ENCODE measurements at regions not wholly inside any gene's neighbourhood (a gene's known extent, or its start where the extent isn't known, plus 50 kb on each side); places are given as distances from the start of the nearest gene placed in this dataset.

DNA sequence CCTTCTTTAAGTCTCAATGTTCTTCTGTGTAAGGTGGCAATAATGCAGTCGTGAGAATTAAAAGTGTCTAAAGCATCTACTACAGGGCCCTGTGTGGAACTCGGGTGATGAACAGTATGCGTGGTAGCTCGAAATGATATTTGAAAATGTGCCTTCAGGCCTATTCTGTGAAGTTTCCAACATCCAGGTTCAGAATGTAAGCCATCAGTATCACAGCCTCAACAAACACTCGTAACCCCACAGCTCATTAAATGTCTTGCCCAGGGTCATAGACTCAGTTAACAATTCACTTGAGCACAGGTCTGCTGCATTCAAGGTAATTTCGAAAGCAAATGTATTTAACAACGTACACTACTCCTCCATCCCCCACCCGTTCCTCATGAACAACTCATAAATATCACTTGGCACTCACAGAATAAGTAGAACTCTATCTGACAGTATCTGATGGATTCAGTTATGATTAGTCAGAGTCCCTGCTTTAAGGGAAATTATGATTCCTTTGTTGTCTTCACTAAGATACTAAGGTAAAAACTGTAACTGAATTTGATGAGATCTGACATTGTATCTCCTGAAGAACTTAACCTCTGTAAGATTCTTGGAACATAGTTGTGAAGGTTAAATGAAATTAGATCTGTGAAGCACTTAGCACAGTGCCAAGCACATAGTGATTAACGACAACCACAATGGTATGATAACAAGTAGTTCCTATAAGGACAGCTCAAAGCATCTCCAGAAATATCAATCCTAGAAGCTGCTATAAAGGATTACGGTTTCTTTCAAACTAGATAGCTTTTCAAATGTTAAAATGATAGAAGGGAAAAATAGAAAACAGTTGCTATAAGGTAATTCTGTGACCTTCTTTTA is 642.3 kb downstream of the TBL1XR1 start:
- H3K36me3 ChIP-seq (ENCODE audit: control insufficient read depth, insufficient read depth, low read length) = no peaks in the 10 kb centered on the region
- H3K4me1 ChIP-seq (ENCODE audit: control insufficient read depth, insufficient read depth, low read length) = no peaks in the 10 kb centered on the region
- no peak overlapping the region for H3K27ac ChIP-seq (ENCODE audit: insufficient read depth, low read depth, low read length, poor library complexity, severe bottlenecking)
- WGBS, 2 experiments = 93 to 94% methylated on average over 10 of the region's 10 CpGs
- no peaks in the 10 kb centered on the region for H3K27me3 ChIP-seq (ENCODE audit: control insufficient read depth, insufficient read depth, low read length, poor library complexity, severe bottlenecking)
- no peak overlapping the region for H3K4me3 ChIP-seq (ENCODE audit: insufficient read depth, low read depth, low read length)
- no peaks in the 10 kb centered on the region for H3K9me3 ChIP-seq (ENCODE audit: control insufficient read depth, low read length)

DNA sequence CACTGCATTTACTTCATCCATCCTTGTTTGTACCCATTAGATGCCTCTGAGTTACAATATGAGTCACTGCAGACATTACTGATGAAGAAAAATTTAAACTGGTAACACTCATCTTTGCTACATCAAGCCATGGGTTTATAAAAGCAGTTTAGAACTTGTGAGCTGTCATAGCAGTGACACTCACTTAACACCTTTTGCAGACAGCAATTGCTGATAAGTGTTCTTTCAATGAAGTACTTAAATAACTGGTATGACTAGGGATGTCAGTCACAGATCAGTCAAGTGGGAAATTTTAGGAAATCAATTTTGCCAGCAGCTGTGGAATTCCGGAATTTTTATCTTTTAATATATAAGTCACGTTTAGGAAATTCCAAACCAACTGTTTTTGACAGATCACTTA is 643.0 kb downstream of the TBL1XR1 start:
- Histone ChIP-seq H3K4me1 (ENCODE audit: control insufficient read depth, insufficient read depth, low read length) (no peaks in the 10 kb centered on the region), H3K4me3 (ENCODE audit: insufficient read depth, low read depth, low read length) (no peak overlapping the region), H3K36me3 (ENCODE audit: control insufficient read depth, insufficient read depth, low read length) (no peaks in the 10 kb centered on the region), H3K9me3 (ENCODE audit: control insufficient read depth, low read length) (no peaks in the 10 kb centered on the region), H3K27ac (ENCODE audit: insufficient read depth, low read depth, low read length, poor library complexity, severe bottlenecking) (no peak overlapping the region), H3K27me3 (ENCODE audit: control insufficient read depth, insufficient read depth, low read length, poor library complexity, severe bottlenecking) (no peaks in the 10 kb centered on the region)
- 95 to 100% methylated on average over 1 to 2 of the region's 2 CpGs for WGBS, 2 experiments

DNA sequence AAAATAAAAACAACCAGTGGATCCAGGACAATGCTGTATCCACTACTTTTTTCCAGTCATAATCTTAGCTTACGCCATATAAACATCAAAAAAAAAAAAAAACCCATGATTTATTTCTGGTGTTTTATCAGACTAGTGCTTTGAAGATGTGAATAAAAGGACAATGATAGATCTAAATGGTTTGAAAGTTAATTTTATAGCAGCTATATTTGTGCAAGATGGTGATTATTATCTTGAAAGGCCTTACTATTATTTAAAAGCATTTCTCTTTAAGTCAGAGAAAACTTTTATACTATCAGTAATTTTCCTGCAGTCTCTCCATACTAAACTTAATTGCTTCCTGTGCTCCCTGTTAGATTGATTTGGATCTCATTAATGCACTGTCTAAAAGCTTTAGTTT is 670.3 kb downstream of the TBL1XR1 start:
- no peaks in the 10 kb centered on the region for H3K36me3 ChIP-seq (ENCODE audit: control insufficient read depth, insufficient read depth, low read length)
- WGBS, 2 experiments = 85 to 100% methylated on average over 1 of the region's 1 CpG
- no peak overlapping the region for H3K4me3 ChIP-seq (ENCODE audit: insufficient read depth, low read depth, low read length)
- H3K27me3 ChIP-seq (ENCODE audit: control insufficient read depth, insufficient read depth, low read length, poor library complexity, severe bottlenecking) = no peaks in the 10 kb centered on the region
- H3K9me3 ChIP-seq (ENCODE audit: control insufficient read depth, low read length) = no peaks in the 10 kb centered on the region
- no peaks in the 10 kb centered on the region for H3K4me1 ChIP-seq (ENCODE audit: control insufficient read depth, insufficient read depth, low read length)
- no peak overlapping the region for H3K27ac ChIP-seq (ENCODE audit: insufficient read depth, low read depth, low read length, poor library complexity, severe bottlenecking)

DNA sequence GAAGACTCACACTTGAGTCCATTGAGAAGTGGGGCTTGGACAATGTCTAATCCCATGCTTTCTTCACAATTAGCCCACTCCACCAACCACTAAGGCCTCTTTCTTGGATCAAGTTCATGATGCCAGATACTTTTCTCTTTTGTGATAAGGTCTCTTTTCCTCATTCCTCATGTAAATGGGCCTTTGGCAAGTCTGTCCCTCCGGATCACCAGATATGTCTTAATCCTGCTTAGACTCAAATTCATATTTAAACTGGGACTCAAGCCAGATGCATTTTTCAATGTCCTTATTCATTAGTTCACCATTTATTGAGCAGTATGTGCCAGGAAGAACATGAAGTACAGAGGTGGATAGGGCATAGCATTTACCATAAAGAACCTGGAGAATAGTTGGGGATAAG is 671.1 kb downstream of the TBL1XR1 start:
- Histone ChIP-seq H3K27me3 (ENCODE audit: control insufficient read depth, insufficient read depth, low read length, poor library complexity, severe bottlenecking) (no peaks in the 10 kb centered on the region), H3K9me3 (ENCODE audit: control insufficient read depth, low read length) (no peaks in the 10 kb centered on the region), H3K27ac (ENCODE audit: insufficient read depth, low read depth, low read length, poor library complexity, severe bottlenecking) (no peak overlapping the region), H3K36me3 (ENCODE audit: control insufficient read depth, insufficient read depth, low read length) (no peaks in the 10 kb centered on the region), H3K4me3 (ENCODE audit: insufficient read depth, low read depth, low read length) (no peak overlapping the region), H3K4me1 (ENCODE audit: control insufficient read depth, insufficient read depth, low read length) (no peaks in the 10 kb centered on the region)
- WGBS, 2 experiments = 95 to 97% methylated on average over 1 of the region's 1 CpG

DNA sequence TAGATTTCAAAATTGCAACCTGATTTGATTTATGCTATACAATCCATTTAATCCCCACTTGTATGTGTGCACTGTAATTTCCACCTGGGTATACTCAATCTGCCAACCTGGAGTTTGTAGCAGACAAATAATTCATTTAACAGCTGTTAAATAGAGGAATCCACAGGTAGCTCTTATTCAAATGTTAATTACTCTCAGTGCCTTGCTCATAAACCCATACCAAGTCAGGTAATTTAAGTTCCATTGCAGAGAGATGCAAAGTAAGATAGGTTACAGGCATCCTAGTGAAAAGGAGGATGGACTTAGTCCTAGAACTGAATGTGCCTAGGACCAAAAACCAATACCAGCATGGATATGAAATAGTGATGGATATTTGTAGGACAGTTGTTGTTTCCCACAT is 674.2 kb downstream of the TBL1XR1 start:
- Histone ChIP-seq H3K27me3 (ENCODE audit: control insufficient read depth, insufficient read depth, low read length, poor library complexity, severe bottlenecking) (no peaks in the 10 kb centered on the region), H3K36me3 (ENCODE audit: control insufficient read depth, insufficient read depth, low read length) (no peaks in the 10 kb centered on the region), H3K27ac (ENCODE audit: insufficient read depth, low read depth, low read length, poor library complexity, severe bottlenecking) (no peak overlapping the region), H3K4me1 (ENCODE audit: control insufficient read depth, insufficient read depth, low read length) (no peaks in the 10 kb centered on the region), H3K4me3 (ENCODE audit: insufficient read depth, low read depth, low read length) (no peak overlapping the region), H3K9me3 (ENCODE audit: control insufficient read depth, low read length) (no peaks in the 10 kb centered on the region)

DNA sequence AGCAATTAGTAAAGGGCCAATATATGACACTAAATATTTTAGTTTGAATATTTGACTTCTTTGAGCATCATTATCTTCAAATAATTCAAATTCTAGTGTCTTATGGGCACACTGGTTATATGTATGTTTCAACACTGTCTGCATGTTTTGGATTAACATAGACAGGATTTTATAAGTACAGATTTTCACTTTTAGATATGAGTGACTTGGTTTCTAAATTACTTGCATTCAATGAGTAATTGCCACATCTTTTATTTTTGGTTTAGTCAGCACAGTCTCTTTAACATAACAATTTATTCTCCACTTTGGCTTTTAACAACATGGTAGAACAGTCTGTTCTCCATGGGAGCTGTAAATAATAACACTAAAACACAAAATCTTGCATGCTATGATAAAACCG is 674.8 kb downstream of the TBL1XR1 start:
- 80% methylated on average over 1 of the region's 1 CpG; no CpG with 5 or more reads in 1 of the 2 experiments for WGBS, 2 experiments

DNA sequence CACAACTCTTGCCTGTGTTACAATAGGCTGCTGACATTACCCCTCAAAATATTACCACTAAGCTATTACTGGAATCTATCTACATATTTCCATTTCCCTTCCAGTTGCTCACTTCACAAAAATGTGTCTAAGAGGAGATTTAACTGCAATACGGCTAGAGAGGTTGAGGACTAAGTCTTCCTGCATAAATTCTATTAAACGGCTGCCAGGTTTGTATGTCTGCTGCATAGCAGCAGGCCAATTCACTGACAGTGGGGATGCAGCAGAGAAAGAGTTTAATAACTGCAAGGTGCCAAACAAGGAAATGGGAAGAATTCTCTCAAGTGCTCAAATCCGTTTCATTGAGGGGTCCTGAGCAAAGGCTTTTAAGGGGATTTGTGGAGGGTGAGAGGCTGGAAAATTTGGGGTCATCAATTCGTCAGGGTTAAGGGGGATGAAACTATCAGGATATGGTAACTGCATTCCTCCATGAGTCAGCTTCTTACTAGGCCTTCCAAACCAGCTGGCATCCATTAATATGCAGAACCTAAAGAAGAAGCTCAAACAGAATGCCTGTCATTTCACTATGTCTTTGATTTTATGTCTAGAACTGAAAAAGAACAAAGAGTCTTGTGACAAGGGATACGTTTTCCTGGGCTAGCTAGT is 675.6 kb downstream of the TBL1XR1 start:
- 60 to 65% methylated on average over 5 of the region's 5 CpGs for WGBS, 2 experiments
- H3K9me3 ChIP-seq (ENCODE audit: control insufficient read depth, low read length) = no peaks in the 10 kb centered on the region
- H3K27ac ChIP-seq (ENCODE audit: insufficient read depth, low read depth, low read length, poor library complexity, severe bottlenecking) = no peak overlapping the region
- no peaks in the 10 kb centered on the region for H3K27me3 ChIP-seq (ENCODE audit: control insufficient read depth, insufficient read depth, low read length, poor library complexity, severe bottlenecking)
- no peak overlapping the region for H3K4me3 ChIP-seq (ENCODE audit: insufficient read depth, low read depth, low read length)
- no peaks in the 10 kb centered on the region for H3K36me3 ChIP-seq (ENCODE audit: control insufficient read depth, insufficient read depth, low read length)
- no peaks in the 10 kb centered on the region for H3K4me1 ChIP-seq (ENCODE audit: control insufficient read depth, insufficient read depth, low read length)

More for the DNA sequence above, 674.8 kb downstream of the TBL1XR1 start:
- no peaks in the 10 kb centered on the region for H3K9me3 ChIP-seq (ENCODE audit: control insufficient read depth, low read length)
- no peak overlapping the region for H3K27ac ChIP-seq (ENCODE audit: insufficient read depth, low read depth, low read length, poor library complexity, severe bottlenecking)
- H3K27me3 ChIP-seq (ENCODE audit: control insufficient read depth, insufficient read depth, low read length, poor library complexity, severe bottlenecking) = no peaks in the 10 kb centered on the region
- H3K36me3 ChIP-seq (ENCODE audit: control insufficient read depth, insufficient read depth, low read length) = no peaks in the 10 kb centered on the region
- H3K4me1 ChIP-seq (ENCODE audit: control insufficient read depth, insufficient read depth, low read length) = no peaks in the 10 kb centered on the region
- H3K4me3 ChIP-seq (ENCODE audit: insufficient read depth, low read depth, low read length) = no peak overlapping the region

DNA sequence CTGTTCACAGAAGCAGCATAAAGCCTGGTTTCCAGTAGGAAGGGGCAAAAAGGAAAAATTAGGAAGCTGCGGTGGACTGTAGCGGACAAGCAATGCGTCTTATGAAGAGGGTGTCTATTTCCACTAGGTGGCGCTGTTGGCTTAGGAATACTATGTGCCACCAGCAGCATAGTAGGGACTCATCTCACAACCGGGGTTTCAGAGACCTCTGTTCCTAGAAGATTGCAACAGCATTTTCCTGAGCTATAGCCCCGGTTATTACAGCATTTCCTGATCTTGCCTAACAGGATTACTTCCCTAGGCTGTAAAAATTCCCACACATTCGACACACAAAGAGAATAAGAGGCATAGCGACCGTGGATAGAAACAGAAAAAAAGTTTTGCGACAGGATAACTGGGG is 683.0 kb downstream of the TBL1XR1 start:
- Histone ChIP-seq H3K4me1 (ENCODE audit: control insufficient read depth, insufficient read depth, low read length) (no peaks in the 10 kb centered on the region), H3K27me3 (ENCODE audit: control insufficient read depth, insufficient read depth, low read length, poor library complexity, severe bottlenecking) (no peaks in the 10 kb centered on the region), H3K27ac (ENCODE audit: insufficient read depth, low read depth, low read length, poor library complexity, severe bottlenecking) (no peak overlapping the region), H3K9me3 (ENCODE audit: control insufficient read depth, low read length) (peaks cover 2% of the 10 kb centered on the region), H3K4me3 (ENCODE audit: insufficient read depth, low read depth, low read length) (no peak overlapping the region), H3K36me3 (ENCODE audit: control insufficient read depth, insufficient read depth, low read length) (no peaks in the 10 kb centered on the region)
- 68 to 75% methylated on average over 10 of the region's 10 CpGs for WGBS, 2 experiments

DNA sequence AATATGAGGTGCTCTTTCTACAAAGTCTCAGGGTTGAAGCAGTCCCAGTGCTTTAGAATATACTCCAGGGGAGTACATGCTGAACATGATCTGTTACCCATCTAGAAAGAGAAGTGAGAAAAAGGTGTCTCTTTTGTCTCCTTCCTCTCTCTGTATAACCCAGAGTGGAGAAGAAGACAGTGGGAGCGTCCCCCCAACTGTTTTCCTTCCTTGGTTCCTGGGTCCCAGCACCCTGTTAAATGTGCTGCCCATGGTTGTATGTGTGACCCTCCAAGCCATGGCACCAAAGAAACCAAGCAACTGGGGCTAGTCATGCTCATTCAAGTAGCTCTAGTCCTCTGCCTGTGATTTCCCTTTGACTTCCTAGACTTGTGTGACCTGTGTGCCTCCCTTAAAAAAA is 683.7 kb downstream of the TBL1XR1 start:
- H3K36me3 ChIP-seq (ENCODE audit: control insufficient read depth, insufficient read depth, low read length) = no peaks in the 10 kb centered on the region
- H3K4me1 ChIP-seq (ENCODE audit: control insufficient read depth, insufficient read depth, low read length) = no peaks in the 10 kb centered on the region
- no peaks in the 10 kb centered on the region for H3K27me3 ChIP-seq (ENCODE audit: control insufficient read depth, insufficient read depth, low read length, poor library complexity, severe bottlenecking)
- peaks cover 2% of the 10 kb centered on the region for H3K9me3 ChIP-seq (ENCODE audit: control insufficient read depth, low read length)
- 84 to 92% methylated on average over 1 of the region's 1 CpG for WGBS, 2 experiments
- no peak overlapping the region for H3K27ac ChIP-seq (ENCODE audit: insufficient read depth, low read depth, low read length, poor library complexity, severe bottlenecking)
- H3K4me3 ChIP-seq (ENCODE audit: insufficient read depth, low read depth, low read length) = no peak overlapping the region

DNA sequence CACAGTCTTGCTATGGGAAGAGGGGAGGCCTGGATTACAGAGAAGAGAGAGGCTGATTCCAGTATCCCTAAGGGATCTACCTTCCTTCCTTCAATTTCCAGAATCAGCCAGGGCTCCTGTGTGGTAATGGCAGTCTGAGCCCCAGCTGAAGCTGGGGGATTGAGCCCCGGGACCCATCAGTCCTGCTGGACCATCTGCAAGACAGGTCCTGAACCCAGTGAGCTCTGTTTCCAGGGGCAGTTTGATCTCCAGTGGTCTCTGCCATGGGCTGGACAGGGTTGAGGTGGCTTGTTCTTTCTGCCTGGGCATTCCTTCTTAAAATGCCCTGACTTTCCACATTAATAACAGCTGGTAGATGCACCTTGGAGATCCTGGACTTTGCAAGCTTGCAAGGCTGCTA is 685.2 kb downstream of the TBL1XR1 start:
- 85 to 93% methylated on average over 1 of the region's 1 CpG for WGBS, 2 experiments
- Histone ChIP-seq H3K27ac (ENCODE audit: insufficient read depth, low read depth, low read length, poor library complexity, severe bottlenecking) (no peak overlapping the region), H3K4me1 (ENCODE audit: control insufficient read depth, insufficient read depth, low read length) (no peaks in the 10 kb centered on the region), H3K4me3 (ENCODE audit: insufficient read depth, low read depth, low read length) (no peak overlapping the region), H3K36me3 (ENCODE audit: control insufficient read depth, insufficient read depth, low read length) (no peaks in the 10 kb centered on the region), H3K9me3 (ENCODE audit: control insufficient read depth, low read length) (peaks cover 2% of the 10 kb centered on the region), H3K27me3 (ENCODE audit: control insufficient read depth, insufficient read depth, low read length, poor library complexity, severe bottlenecking) (no peaks in the 10 kb centered on the region)
